ENCODE measurements at regions not wholly inside any gene's neighbourhood (a gene's known extent, or its start where the extent isn't known, plus 50 kb on each side); places are given as distances from the start of the nearest gene placed in this dataset.

- Histone ChIP-seq H3K4me1 (ENCODE audit: control insufficient read depth in 2 of 2, insufficient read depth in 2 of 2, low read length in 2 of 2) (no peaks in the 10 kb centered on the region), H3K27me3 (ENCODE audit: control insufficient read depth in 2 of 2, insufficient read depth in 2 of 2, low read length in 2 of 2) (no peaks in the 10 kb centered on the region), H3K27ac (ENCODE audit: low read depth in 2 of 2, low read length in 2 of 2) (no peak overlapping the region), H3K36me3 (ENCODE audit: control insufficient read depth in 2 of 2, insufficient read depth in 2 of 2, low read length in 2 of 2) (no peaks in the 10 kb centered on the region), H3K4me3 (ENCODE audit: low read length in 2 of 2) (no peak overlapping the region), H3K9ac (ENCODE audit: low read depth in 1 of 2, low read length in 2 of 2) (no peak overlapping the region), H3K9me3 (ENCODE audit: control insufficient read depth in 2 of 2, low read length in 2 of 2) (peaks cover 0 to 9% of the 10 kb centered on the region in 2 donors)
These were observed 826.7 kb upstream of the GHITM start for GRCh38 chr10:83312570-83312969.

GRCh38 chr10:83332690-83333089, 806.6 kb upstream of the GHITM start:
- Histone ChIP-seq H3K27me3 (ENCODE audit: control insufficient read depth in 2 of 2, insufficient read depth in 2 of 2, low read length in 2 of 2) (no peaks in the 10 kb centered on the region), H3K4me1 (ENCODE audit: control insufficient read depth in 2 of 2, insufficient read depth in 2 of 2, low read length in 2 of 2) (no peaks in the 10 kb centered on the region), H3K27ac (ENCODE audit: low read depth in 2 of 2, low read length in 2 of 2) (no peak overlapping the region), H3K36me3 (ENCODE audit: control insufficient read depth in 2 of 2, insufficient read depth in 2 of 2, low read length in 2 of 2) (no peaks in the 10 kb centered on the region), H3K9me3 (ENCODE audit: control insufficient read depth in 2 of 2, low read length in 2 of 2) (peaks cover 3 to 5% of the 10 kb centered on the region in 2 donors), H3K9ac (ENCODE audit: low read depth in 1 of 2, low read length in 2 of 2) (no peak overlapping the region), H3K4me3 (ENCODE audit: low read length in 2 of 2) (no peak overlapping the region)

- Histone ChIP-seq H3K4me1 (ENCODE audit: control insufficient read depth in 2 of 2, insufficient read depth in 2 of 2, low read length in 2 of 2) (no peaks in the 10 kb centered on the region), H3K9me3 (ENCODE audit: control insufficient read depth in 2 of 2, low read length in 2 of 2) (peaks cover 3 to 5% of the 10 kb centered on the region in 2 donors), H3K4me3 (ENCODE audit: low read length in 2 of 2) (no peak overlapping the region), H3K36me3 (ENCODE audit: control insufficient read depth in 2 of 2, insufficient read depth in 2 of 2, low read length in 2 of 2) (no peaks in the 10 kb centered on the region), H3K27ac (ENCODE audit: low read depth in 2 of 2, low read length in 2 of 2) (no peak overlapping the region), H3K9ac (ENCODE audit: low read depth in 1 of 2, low read length in 2 of 2) (no peak overlapping the region), H3K27me3 (ENCODE audit: control insufficient read depth in 2 of 2, insufficient read depth in 2 of 2, low read length in 2 of 2) (no peaks in the 10 kb centered on the region)
These were observed 805.7 kb upstream of the GHITM start for GRCh38 chr10:83333566-83333965.

- Histone ChIP-seq H3K27ac (ENCODE audit: low read depth in 2 of 2, low read length in 2 of 2) (no peak overlapping the region), H3K4me3 (ENCODE audit: low read length in 2 of 2) (no peak overlapping the region), H3K27me3 (ENCODE audit: control insufficient read depth in 2 of 2, insufficient read depth in 2 of 2, low read length in 2 of 2) (no peaks in the 10 kb centered on the region)
These were observed 795.6 kb upstream of the GHITM start for GRCh38 chr10:83343676-83344075.

GRCh38 chr10:83346266-83346910, 792.9 kb upstream of the GHITM start:
- Histone ChIP-seq H3K4me1 (ENCODE audit: control insufficient read depth in 2 of 2, insufficient read depth in 2 of 2, low read length in 2 of 2) (no peaks in the 10 kb centered on the region), H3K27me3 (ENCODE audit: control insufficient read depth in 2 of 2, insufficient read depth in 2 of 2, low read length in 2 of 2) (no peaks in the 10 kb centered on the region), H3K4me3 (ENCODE audit: low read length in 2 of 2) (no peak overlapping the region), H3K9ac (ENCODE audit: low read depth in 1 of 2, low read length in 2 of 2) (no peak overlapping the region), H3K36me3 (ENCODE audit: control insufficient read depth in 2 of 2, insufficient read depth in 2 of 2, low read length in 2 of 2) (no peaks in the 10 kb centered on the region), H3K27ac (ENCODE audit: low read depth in 2 of 2, low read length in 2 of 2) (no peak overlapping the region), H3K9me3 (ENCODE audit: control insufficient read depth in 2 of 2, low read length in 2 of 2) (peaks cover 0 to 5% of the 10 kb centered on the region in 2 donors)

More at GRCh38 chr10:83343676-83344075, 795.6 kb upstream of the GHITM start:
- H3K36me3 ChIP-seq (ENCODE audit: control insufficient read depth in 2 of 2, insufficient read depth in 2 of 2, low read length in 2 of 2): no peaks in the 10 kb centered on the region
- H3K9ac ChIP-seq (ENCODE audit: low read depth in 1 of 2, low read length in 2 of 2): no peak overlapping the region
- no peaks in the 10 kb centered on the region for H3K4me1 ChIP-seq (ENCODE audit: control insufficient read depth in 2 of 2, insufficient read depth in 2 of 2, low read length in 2 of 2)
- H3K9me3 ChIP-seq (ENCODE audit: control insufficient read depth in 2 of 2, low read length in 2 of 2): peaks cover 0 to 3% of the 10 kb centered on the region in 2 donors

GRCh38 chr10:83352588-83352987, 786.7 kb upstream of the GHITM start:
- Histone ChIP-seq H3K27ac (ENCODE audit: low read depth in 2 of 2, low read length in 2 of 2) (no peak overlapping the region), H3K9ac (ENCODE audit: low read depth in 1 of 2, low read length in 2 of 2) (no peak overlapping the region), H3K4me3 (ENCODE audit: low read length in 2 of 2) (no peak overlapping the region), H3K4me1 (ENCODE audit: control insufficient read depth in 2 of 2, insufficient read depth in 2 of 2, low read length in 2 of 2) (no peaks in the 10 kb centered on the region), H3K27me3 (ENCODE audit: control insufficient read depth in 2 of 2, insufficient read depth in 2 of 2, low read length in 2 of 2) (no peaks in the 10 kb centered on the region), H3K36me3 (ENCODE audit: control insufficient read depth in 2 of 2, insufficient read depth in 2 of 2, low read length in 2 of 2) (no peaks in the 10 kb centered on the region), H3K9me3 (ENCODE audit: control insufficient read depth in 2 of 2, low read length in 2 of 2) (peaks cover 0 to 2% of the 10 kb centered on the region in 2 donors)

GRCh38 chr10:83354456-83354855, 784.9 kb upstream of the GHITM start:
- Histone ChIP-seq H3K27me3 (ENCODE audit: control insufficient read depth in 2 of 2, insufficient read depth in 2 of 2, low read length in 2 of 2) (no peaks in the 10 kb centered on the region), H3K36me3 (ENCODE audit: control insufficient read depth in 2 of 2, insufficient read depth in 2 of 2, low read length in 2 of 2) (no peaks in the 10 kb centered on the region), H3K9me3 (ENCODE audit: control insufficient read depth in 2 of 2, low read length in 2 of 2) (no peaks in the 10 kb centered on the region), H3K4me1 (ENCODE audit: control insufficient read depth in 2 of 2, insufficient read depth in 2 of 2, low read length in 2 of 2) (no peaks in the 10 kb centered on the region), H3K4me3 (ENCODE audit: low read length in 2 of 2) (no peak overlapping the region), H3K27ac (ENCODE audit: low read depth in 2 of 2, low read length in 2 of 2) (no peak overlapping the region), H3K9ac (ENCODE audit: low read depth in 1 of 2, low read length in 2 of 2) (no peak overlapping the region)

GRCh38 chr10:83357004-83357403, 782.3 kb upstream of the GHITM start:
- Histone ChIP-seq H3K4me3 (ENCODE audit: low read length in 2 of 2) (no peak overlapping the region), H3K9ac (ENCODE audit: low read depth in 1 of 2, low read length in 2 of 2) (no peak overlapping the region), H3K27ac (ENCODE audit: low read depth in 2 of 2, low read length in 2 of 2) (no peak overlapping the region), H3K36me3 (ENCODE audit: control insufficient read depth in 2 of 2, insufficient read depth in 2 of 2, low read length in 2 of 2) (no peaks in the 10 kb centered on the region), H3K4me1 (ENCODE audit: control insufficient read depth in 2 of 2, insufficient read depth in 2 of 2, low read length in 2 of 2) (no peaks in the 10 kb centered on the region), H3K9me3 (ENCODE audit: control insufficient read depth in 2 of 2, low read length in 2 of 2) (no peaks in the 10 kb centered on the region), H3K27me3 (ENCODE audit: control insufficient read depth in 2 of 2, insufficient read depth in 2 of 2, low read length in 2 of 2) (no peaks in the 10 kb centered on the region)

GRCh38 chr10:83357627-83358026, 781.7 kb upstream of the GHITM start:
- H3K27ac ChIP-seq (ENCODE audit: low read depth in 2 of 2, low read length in 2 of 2): no peak overlapping the region
- no peak overlapping the region for H3K4me3 ChIP-seq (ENCODE audit: low read length in 2 of 2)
- H3K4me1 ChIP-seq (ENCODE audit: control insufficient read depth in 2 of 2, insufficient read depth in 2 of 2, low read length in 2 of 2): no peaks in the 10 kb centered on the region
- no peak overlapping the region for H3K9ac ChIP-seq (ENCODE audit: low read depth in 1 of 2, low read length in 2 of 2)
- H3K36me3 ChIP-seq (ENCODE audit: control insufficient read depth in 2 of 2, insufficient read depth in 2 of 2, low read length in 2 of 2): no peaks in the 10 kb centered on the region
- H3K27me3 ChIP-seq (ENCODE audit: control insufficient read depth in 2 of 2, insufficient read depth in 2 of 2, low read length in 2 of 2): no peaks in the 10 kb centered on the region
- no peaks in the 10 kb centered on the region for H3K9me3 ChIP-seq (ENCODE audit: control insufficient read depth in 2 of 2, low read length in 2 of 2)

- H3K4me1 ChIP-seq (ENCODE audit: control insufficient read depth in 2 of 2, insufficient read depth in 2 of 2, low read length in 2 of 2): no peaks in the 10 kb centered on the region
- H3K9me3 ChIP-seq (ENCODE audit: control insufficient read depth in 2 of 2, low read length in 2 of 2): no peaks in the 10 kb centered on the region
- H3K36me3 ChIP-seq (ENCODE audit: control insufficient read depth in 2 of 2, insufficient read depth in 2 of 2, low read length in 2 of 2): no peaks in the 10 kb centered on the region
- no peak overlapping the region for H3K9ac ChIP-seq (ENCODE audit: low read depth in 1 of 2, low read length in 2 of 2)
- no peaks in the 10 kb centered on the region for H3K27me3 ChIP-seq (ENCODE audit: control insufficient read depth in 2 of 2, insufficient read depth in 2 of 2, low read length in 2 of 2)
- no peak overlapping the region for H3K4me3 ChIP-seq (ENCODE audit: low read length in 2 of 2)
- no peak overlapping the region for H3K27ac ChIP-seq (ENCODE audit: low read depth in 2 of 2, low read length in 2 of 2)
These were observed 772.3 kb upstream of the GHITM start for GRCh38 chr10:83367036-83367435.

Measured in mucosa of rectum (tissue), 2 donors.